Effector CD8-positive, alpha-beta T cell (primary cell): ENCODE measurements at regions not wholly inside any gene's neighbourhood (a gene's known extent, or its start where the extent isn't known, plus 50 kb on each side); places are given as distances from the start of the nearest gene placed in this dataset.
"Not testable (repeated sequence)": the region's sequence is repeated elsewhere in the genome, so short reads cannot be mapped to it uniquely, and the experiment has no call there.

Experiments used
- DNase-seq: peaks from one replicate; lab custom pipeline; 2025; lab: John Stamatoyannopoulos, UW

DNA sequence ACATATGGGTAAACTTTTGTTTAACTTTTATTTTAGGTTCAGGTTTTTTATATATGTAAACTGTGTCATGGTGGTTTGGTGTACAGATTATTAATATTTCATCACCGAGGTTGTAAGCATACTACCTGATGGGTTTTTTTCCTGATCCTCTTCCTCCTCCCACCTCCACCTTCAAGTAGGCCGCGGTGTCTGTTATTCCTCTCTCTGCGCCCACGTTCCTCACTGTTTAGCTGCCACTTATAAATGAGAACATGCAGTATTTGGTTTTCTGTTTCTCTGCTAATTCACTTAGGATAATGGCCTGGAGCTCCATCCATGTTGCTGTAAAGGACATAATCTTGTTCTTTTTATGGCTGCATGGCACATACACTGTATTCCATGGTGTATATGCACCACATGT lies 1000.0 kb upstream of the CELF2 start:
- DNase-seq, result no peak

DNA sequence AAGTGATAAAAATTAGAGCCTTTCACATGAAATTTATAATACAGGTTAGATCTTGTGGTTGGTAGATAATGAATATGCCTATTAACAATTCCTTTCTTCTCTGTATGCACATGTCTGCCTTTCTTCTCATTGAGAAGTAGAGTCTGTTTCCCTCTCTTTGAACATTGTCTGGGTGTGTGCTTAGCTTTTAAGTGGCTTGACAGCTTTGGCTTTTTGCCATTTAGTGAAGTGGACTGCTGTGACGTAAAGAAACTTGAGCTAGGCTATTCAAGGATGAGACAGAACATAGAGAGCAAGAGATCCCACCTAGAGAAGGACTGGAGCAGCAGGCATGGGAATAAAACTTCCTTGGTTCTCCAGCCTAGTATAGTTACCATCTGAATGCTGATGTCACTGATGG lies 996.7 kb upstream of the CELF2 start:
- no peak for DNase-seq

DNA sequence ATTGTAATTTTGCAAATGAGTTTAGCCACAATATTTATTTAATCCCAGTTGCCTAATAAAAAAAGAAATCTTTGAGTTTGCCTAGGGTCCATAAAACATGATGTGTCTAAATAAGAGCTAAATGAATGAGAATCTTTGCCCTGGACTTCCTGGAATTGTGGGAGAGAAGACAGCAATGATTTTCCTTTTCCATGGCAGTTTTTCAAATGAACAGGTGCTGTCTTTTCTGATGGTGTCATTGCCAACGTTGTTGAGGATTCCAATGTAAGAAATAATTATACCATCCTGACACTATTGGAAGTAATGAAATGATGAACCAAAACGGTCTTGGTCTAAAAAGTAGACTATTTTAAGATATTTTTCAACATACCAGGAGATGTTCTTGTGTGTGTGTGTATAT lies 984.7 kb upstream of the CELF2 start:
- no peak for DNase-seq

DNA sequence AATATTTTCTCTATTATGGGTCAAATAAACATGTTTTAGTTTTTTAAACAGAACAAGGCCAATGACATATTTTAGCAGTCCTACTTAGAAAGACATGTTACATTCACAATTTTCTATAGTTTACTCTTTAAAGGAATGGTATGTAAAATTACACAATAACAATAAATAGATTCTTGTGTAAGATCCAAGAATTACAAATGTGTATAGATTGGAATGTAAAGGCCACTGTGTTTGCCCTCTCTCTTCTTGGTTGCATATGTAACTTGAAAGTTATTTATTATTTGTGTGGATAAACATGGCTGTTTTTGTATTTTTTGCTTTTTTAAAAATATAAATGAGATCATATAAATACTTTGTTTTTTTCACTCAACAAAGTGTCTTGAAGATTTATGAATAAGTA lies 979.3 kb upstream of the CELF2 start:
- no peak for DNase-seq

DNA sequence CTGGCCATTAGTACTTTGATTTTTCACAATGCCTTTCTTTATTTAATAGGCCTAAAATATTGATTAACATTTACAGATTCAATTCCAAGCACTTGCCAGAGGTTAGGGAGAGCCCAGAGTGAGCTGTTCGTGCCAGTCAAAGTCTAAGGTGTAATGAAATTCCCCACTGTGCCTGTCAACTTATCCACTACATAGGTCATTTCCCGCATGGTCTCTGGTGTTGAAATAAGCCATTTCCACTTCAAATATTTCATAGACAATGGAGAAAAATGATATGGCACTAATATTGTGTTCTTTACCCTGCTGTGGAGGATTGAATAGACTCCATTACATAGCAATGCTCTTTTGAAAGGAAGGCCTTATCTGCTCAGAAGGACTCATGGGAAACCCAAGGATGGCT lies 978.1 kb upstream of the CELF2 start:
- no peak for DNase-seq

DNA sequence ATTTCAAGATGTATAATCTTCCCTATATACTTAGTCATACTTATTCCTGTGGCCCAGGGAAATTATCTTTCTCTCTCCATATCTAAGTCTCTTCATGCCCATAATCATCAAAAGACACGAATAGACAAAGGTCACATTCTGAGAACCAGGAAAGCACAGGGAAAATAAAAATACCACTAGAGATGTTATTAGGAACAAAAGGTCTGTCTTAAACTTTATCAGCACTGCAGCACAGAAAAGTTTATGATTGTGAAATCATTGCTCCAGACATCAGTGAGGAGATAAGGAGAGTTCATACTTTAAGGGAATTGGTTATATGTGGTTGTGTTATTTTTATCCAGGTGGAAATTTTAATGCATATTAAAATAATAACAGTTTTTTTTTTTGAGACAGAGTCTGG lies 974.6 kb upstream of the CELF2 start:
- DNase-seq, result no peak

DNA sequence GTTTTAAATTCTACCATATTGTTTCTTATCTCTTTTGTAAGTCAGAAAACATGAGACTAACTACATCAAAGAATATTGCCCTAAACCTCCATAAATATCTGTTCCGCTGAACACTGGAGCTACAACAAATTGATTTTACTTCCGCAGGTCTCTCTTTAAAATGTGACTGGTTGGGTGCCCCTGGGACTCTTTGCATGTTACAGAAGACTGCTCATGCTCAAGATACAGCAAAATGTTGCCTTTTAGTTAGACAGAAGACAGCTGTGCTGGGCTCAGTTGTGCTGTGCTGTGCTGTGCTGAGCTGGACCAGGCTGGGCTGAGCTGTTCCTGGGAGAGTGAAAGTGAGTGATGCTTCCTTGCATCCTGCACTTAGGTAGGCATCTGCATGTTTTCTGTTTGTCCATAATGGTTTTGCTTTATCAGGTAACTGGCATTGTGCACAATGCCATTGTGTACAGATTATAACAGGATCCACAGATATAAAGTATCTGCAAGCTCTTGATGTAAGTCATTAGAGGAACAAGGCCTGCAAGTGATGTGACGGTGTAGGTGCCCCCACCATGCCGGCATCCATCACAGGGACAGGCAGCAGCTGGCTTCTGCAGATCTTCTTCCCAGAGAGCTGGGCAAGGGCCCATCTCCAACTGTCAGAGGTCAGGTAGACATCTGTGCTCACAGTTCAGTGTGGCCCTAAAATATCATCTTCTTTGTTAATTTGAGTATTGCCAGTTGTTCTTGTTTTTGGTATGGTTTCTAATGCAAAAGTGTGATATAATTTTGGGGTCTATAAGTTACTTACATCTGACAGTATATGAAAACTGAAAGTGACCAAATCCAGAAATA lies 972.5 kb upstream of the CELF2 start:
- DNase-seq, result no peak

DNA sequence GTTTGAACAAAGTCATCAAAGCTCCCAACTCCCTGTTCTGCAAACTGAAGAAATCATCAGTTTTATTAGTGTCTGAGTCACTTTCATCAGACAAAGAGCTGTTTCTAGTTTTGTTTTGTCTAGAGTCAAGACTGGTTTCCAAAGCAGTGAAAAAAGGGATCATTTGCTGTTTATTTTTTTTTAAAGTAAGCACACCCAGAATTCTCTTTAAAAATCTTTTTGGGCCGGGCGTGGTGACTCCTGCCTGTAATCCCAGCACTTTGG lies 972.0 kb upstream of the CELF2 start:
- DNase-seq, result no peak

DNA sequence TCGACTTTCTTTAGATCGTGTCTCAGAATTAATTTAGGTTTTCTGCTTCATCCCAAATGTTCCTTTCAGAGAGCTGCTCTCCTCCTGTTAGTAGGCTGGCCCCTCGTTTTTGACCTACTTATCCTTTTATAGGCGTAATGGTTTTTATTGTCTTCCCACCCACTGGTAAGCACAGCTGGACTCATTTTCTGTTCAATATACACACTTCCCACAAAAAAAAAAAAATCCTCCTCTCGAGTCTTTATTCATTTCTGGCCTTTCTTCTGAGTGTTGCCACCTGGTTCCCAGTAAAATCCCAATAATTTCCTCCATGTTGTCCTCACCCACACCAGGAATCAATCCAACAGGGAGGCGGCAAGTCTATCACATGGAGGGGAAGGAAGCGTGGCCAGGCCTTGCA lies 970.2 kb upstream of the CELF2 start:
- no peak for DNase-seq

DNA sequence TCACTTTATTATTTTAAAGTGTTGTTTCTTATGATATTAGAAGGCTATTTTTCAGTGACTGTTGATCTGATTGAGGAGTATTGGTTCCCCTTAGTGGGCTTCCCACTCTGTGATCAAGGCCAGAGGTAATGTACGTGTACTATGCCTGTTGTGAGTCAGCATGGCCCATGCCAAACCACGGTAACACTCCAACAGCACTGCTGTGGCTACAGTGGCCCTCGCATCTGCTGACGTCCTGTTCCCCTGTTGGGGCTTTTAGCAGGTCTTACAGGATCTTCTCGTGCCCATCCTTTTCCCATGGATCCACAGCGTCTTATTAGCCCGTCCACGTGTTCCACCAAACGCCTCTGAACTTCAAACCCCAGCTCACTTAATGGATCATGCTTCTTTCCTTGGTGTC lies 964.6 kb upstream of the CELF2 start:
- no peak for DNase-seq

DNA sequence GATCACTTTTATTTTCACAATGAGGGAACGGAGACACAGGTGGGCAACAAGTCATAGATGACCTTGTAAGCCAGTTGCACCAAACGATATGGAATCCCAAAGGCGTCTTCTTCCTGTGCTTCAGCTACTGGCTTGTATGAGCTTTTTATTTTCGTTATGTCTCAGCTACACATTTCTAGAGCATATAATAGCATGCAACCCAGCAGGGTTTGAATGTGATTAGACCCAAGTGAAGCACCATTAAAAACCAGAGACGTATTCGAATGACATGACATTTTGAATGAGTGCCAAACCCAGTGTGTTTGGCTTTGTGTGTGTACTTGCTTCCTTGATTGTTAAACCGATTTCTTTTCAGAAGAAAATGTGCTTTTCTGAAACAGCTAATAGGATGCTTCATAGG lies 963.2 kb upstream of the CELF2 start:
- no peak for DNase-seq

DNA sequence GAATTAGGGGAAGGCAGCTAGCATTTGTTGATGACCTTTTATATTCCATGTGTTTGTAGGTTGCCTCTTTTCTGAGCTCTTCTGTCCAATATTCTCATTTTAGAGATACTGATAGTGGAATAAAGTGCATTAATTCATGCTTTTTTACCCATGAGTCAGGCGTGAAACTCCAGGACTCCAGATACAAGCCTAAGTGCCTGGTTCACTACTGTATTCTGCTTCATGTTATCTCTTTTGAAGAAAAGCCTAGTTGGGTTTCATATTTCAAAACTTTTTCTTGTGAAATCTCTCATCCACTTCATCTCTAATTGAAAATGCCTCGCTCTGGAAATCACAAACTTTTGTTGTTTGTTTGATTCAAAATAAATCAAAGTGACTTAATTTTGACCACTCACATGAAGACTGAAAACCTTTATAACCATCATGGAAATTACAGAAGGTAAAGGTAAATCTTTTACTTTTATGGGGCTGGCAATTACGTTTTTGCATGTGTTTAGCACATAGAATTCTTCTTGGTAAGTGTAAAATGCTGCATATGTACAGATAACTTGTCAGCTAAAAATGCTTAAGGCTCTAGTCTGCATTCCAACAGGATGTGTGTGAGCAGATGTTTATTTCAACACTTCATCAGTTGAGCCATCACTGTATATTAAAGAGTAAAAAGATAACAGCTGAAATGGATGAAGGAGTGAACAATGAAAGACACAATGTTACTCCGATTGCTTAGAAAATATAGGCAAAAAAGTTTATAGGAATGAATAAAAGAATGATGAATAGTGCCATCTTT lies 961.8 kb upstream of the CELF2 start:
- no peak for DNase-seq

DNA sequence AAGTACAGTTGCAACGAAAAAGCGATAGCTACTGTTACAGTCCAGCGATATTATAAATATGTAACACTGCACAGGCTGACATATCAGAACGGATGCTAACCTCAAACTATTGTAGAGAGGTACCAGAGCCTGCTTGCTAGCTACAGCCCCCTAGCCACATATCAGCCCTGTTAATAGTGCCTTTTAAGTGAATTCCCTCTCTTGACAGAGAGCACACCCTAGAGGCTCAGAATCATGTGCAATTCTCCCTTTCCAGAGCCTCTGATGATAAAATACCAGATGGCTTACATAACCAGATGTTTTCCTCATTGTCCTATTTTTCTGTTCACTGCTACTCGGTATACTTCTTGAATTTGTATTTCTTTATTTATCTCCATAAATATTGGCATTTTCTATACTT lies 960.7 kb upstream of the CELF2 start:
- no peak for DNase-seq

DNA sequence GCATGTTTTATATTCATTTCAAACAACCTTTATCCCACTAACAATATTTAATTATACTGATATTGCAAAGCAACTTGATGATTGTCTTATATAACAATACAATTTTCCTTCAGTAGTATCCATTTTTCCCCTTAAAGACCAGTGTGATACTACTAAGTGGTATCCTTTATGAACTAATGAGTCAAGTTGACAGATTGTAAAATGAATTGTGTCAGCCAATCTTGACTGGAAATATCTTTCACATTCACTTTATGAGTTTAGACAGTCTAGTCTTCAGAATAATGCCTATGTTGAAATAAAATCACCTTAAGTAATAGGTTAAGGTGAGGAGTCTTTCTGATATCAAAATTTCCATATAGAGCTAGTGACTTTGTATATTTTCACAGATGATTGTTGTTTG lies 950.0 kb upstream of the CELF2 start:
- no peak for DNase-seq

DNA sequence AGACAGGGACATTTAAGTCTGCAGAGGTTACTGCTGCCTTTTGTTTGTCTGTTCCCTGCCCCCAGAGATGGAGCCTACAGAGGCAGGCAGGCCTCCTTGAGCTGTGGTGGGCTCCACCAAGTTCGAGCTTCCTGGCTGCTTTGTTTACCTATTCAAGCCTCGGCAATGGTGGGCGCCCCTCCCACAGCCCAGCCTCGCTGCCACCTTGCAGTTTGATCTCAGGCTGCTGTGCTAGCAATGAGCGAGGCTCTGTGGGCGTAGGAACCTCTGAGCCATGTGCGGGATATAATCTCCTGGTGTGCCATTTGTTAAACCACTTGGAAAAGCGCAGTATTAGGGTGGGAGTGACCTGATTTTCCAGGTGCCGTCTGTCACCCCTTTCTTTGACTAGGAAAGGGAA lies 942.8 kb upstream of the CELF2 start:
- DNase-seq, result not testable (repeated sequence)

DNA sequence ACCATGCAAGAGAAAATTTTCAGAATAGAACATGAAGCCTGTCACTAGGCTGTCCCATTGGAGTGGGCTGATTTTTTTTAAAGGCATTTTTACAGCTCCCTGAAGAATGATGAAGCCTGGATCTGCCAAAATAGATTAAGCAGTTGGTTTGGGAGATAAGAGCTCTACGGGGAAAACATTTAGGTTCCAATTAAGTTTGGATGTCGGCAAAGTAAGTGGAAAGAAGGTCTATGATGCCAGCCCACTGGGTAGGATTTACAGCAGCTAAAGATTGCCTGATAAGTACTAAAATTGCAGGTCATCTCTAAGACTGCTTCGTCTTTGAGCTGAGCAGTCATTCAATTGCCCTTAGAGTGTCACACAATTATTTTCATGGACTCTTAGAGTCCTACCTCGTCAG lies 939.2 kb upstream of the CELF2 start:
- DNase-seq, result no peak

DNA sequence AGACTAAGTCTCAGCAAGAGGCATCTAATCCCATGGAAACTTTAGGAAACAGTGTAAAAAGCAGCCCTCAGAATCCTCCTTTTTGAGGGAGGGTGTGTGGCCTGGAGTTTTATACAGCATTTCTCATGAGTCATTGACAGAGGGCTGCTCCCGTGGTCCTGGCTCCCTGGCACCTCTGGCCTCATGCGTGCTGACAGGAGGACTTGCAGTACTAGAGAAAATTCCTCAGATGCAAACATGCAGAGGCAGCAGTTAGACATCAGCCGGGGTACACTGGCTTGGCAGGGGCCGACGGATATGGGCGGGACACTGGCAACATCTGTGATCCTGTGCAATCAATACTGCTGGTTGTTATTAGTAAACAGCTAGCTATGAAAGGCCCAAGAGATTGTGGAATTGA lies 925.1 kb upstream of the CELF2 start:
- no peak for DNase-seq

DNA sequence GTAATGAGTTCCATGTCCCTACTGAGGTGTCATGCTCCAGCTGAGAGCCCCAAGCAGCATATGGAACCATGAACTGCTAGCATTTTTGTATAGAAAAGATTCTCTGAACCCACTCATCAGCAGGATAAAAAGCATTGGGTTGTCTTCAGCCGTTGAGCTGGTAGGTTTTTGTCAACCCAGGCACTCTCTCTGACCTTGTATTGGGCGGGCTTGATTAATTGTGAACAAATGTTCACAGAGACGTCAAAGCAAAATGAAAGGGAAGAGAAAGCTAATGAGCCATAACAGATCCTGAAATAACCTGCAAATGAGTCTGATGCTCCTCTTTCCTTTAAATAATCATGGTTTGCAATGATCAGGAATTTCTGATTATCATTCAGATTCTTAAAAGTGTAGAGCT lies 924.7 kb upstream of the CELF2 start:
- no peak for DNase-seq

DNA sequence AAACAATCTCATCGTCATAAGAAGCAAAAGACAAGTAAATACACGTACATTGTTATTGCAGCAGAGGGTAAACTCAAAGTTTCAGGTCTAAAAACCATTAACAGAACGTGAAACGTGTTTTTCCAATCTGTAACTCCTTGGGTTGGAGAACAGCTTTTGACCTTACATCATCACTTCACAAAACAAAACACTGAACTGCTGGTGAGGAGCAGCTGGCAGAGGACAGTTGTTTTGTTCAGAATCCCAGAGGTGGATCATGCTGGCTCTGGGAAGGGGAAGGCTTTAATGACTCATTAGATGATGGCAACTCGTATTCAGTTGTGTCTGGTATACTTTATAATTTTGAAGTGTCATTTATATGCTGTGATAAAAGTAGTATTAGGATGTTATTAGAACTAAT lies 923.0 kb upstream of the CELF2 start:
- no peak for DNase-seq

DNA sequence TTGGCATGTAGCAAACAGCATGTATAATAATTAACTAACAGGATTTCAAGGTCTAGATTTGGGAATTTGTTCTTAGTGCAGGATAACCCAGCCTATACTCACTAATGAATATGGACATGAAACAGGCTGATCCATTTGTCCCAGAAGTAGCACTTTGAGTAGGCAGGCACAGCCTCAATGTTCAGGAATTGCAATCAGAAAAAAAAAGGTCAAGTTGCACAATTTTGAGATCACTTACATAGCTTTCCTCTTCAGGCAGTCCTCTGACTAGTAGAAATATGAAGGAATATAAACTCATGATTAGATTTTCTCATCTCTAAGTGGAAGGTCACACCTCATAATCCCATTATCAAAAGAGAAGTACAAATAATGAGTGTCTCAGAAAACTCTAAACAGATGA lies 921.4 kb upstream of the CELF2 start:
- no peak for DNase-seq

DNA sequence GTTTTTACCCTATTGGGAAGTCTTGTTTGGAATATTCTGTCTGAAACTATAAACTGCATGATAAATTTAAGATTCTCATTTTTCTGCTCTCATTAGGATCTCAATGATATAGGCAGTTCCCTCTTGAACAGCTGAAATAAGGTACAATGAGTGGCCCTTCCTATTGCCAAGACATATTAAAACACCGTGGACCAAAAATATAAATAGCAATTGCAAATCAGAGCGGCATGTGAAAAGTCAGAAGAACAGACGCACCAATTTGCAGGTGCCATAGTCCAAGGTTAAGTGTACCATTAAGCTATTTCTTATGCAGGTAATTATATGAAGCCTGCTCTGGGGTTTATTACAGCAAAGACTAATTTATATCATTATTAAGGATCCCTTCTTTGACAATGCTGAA lies 920.8 kb upstream of the CELF2 start:
- DNase-seq, result no peak

DNA sequence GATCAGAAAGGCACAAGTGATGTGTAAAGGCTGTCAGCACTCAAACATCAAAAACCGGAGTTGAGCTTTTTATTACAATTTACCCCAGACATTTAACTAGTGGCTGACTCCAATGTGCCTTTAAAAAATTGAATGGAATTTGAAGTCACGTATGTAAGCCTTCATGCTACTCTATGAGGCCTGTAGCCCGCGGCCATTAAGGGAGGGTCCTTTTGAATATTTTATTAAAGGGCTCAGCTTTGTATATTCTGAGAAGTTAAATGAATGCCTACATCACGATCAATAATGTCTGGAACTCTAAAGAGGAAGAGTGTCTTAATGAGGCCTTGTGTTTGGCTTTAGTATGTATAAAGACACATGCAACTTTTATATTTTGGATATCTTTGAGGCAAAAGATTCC lies 916.6 kb upstream of the CELF2 start:
- DNase-seq, result no peak

DNA sequence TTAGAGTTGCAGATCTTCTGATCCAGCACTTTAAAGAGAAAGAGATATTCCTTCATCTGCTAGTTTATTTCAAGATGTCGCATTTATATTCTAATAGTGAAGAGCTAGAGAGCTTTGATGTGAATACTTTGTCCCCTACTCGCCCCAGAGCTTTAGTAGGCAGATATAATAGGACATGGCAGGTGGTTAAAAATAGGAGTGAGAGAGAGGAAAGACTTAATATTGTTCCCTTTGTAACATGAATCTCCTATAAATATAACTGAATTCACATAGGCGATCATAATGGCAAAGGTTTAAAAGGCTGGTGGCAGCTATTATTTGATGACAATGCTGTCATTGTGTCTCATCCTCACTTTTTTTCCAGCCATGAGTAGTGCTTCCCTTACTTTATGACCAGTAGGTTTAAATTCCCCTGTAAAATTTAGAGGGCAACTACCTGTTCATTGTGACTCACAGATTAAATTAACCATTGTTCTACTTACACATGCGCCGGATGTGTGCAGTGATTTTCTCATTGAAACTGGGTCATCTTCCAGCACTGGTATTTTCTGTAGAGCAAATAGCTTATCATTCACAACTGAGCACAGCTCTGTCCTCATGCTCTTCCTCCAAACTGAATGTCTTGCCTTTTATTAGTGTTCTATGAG lies 906.7 kb upstream of the CELF2 start:
- no peak for DNase-seq
